Brain pericyte (primary cell): ENCODE measurements at regions not wholly inside any gene's neighbourhood (a gene's known extent, or its start where the extent isn't known, plus 50 kb on each side); places are given as distances from the start of the nearest gene placed in this dataset.
A peak's percentile ranks its signal among the peaks of the same experiment; 100 is the strongest.
"Not testable (repeated sequence)": the region's sequence is repeated elsewhere in the genome, so short reads cannot be mapped to it uniquely, and the experiment has no call there.

ENCODE experiments used
- DNase-seq: peaks from one replicate; pipeline ENCODE4 v3.0.0-alpha.2; 2012; ENCODE audit warnings: low read depth, low spot score

- no peak for DNase-seq
These were observed 89.1 kb upstream of the NEDD4L start for GRCh38 chr18:57954935-57955334.

- no peak for DNase-seq
These were observed 90.1 kb upstream of the NEDD4L start for GRCh38 chr18:57953883-57954282.

- no peak for DNase-seq
These were observed 91.8 kb upstream of the NEDD4L start for GRCh38 chr18:57951999-57952774.

GRCh38 chr18:57951117-57951796, 92.8 kb upstream of the NEDD4L start:
- DNase-seq: no peak

GRCh38 chr18:57950542-57950941, 93.5 kb upstream of the NEDD4L start:
- no peak for DNase-seq

DNA sequence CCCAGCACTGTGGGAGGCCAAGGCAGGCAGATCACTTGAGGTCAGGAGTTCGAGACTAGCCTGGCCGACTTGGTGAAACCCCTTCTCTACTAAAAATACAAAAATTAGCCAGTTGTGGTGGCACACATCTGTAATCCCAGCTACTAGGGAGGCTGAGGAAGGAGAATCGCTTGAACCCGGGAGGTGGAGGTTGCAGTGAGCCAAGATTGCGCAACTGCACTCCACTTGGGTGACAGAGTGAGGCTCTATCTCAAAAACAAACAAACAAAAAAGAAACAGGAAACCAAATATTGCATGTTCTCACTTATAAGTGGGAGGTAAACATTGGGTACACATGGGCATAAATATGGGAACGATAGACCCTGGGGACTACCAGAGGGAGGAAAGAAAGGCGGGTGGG, 94.7 kb upstream of the NEDD4L start:
- not testable (repeated sequence) for DNase-seq

DNA sequence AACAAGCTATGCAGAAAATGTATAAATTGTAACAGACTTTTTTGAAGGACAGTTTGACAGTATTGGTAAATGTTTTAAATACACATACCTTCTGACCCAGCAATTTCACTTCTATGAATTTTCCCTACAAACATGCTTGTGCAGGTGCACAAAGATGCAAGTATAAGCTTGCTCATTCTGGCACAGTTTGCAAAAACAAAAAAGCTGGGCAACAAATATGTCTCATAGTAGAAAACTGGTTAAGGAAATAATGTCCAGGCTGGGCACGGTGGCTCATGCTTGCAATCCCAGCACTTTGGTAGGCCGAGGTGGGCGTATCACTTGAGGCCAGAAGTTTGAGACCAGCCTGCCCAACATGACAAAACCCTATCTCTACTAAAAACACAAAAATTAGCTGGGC, 96.9 kb upstream of the NEDD4L start:
- DNase-seq: no peak

- DNase-seq: peak; percentile 75
These were observed 100.3 kb upstream of the NEDD4L start for GRCh38 chr18:57943723-57944122.

- DNase-seq: no peak
These were observed 101.5 kb upstream of the NEDD4L start for GRCh38 chr18:57942493-57942892.

DNA sequence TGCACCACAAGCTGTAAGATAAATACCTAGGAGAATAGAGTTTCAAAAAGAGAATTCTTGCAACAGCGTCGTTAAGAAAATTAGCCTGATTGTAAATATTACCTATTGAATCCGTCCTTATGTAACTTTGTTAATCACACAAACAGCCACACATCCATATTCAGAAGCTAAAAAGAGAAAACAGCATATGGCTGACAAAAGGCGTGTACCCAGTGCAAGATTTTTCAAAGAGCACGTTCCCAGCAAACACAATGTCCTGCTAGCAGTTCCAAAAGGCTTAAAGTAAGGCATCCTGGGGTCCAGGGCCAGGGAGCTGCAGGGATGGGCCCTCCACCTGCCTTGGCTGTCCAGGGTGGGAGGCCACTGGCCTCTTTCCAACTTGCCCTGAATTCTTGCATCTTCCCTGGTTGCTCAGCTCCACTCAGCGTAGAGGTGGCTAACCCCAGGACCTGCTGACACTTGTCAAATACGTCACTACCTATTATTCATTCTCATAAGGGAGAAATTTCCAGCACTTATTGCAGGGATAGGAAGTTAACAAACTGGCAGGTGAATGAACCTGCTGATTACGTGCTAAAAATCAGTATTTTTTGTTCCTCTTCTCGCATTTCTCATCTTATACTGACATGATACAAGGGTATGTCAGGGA, 102.1 kb upstream of the NEDD4L start:
- DNase-seq: no peak

- no peak for DNase-seq
These were observed 103.8 kb upstream of the NEDD4L start for GRCh38 chr18:57940166-57940660.

- DNase-seq: not testable (repeated sequence)
These were observed 109.7 kb upstream of the NEDD4L start for GRCh38 chr18:57934375-57934774.

DNA sequence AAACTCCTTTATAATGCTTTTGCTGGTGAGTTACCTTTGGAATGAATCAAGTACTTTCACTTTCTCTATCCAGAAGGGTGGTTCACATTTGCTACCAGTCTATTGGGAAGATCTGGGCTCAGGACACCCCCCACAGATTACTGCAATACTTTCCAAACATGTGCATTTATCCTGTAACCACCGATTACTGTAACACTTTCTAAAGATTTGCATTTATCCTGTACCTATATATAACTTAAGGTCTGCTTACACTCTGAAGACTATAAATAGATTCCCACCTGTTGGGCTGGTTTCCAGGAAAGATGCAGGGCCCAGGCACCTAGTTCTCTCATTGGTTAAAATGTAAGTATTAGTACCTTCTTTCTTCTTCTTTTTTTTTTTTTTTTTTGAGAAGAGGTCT, 113.0 kb upstream of the NEDD4L start:
- no peak for DNase-seq

GRCh38 chr18:57930476-57930875, 113.5 kb upstream of the NEDD4L start:
- no peak for DNase-seq

- no peak for DNase-seq
These were observed 114.1 kb upstream of the NEDD4L start for GRCh38 chr18:57929922-57930321.

GRCh38 chr18:57928466-57928865, 115.6 kb upstream of the NEDD4L start:
- no peak for DNase-seq

DNA sequence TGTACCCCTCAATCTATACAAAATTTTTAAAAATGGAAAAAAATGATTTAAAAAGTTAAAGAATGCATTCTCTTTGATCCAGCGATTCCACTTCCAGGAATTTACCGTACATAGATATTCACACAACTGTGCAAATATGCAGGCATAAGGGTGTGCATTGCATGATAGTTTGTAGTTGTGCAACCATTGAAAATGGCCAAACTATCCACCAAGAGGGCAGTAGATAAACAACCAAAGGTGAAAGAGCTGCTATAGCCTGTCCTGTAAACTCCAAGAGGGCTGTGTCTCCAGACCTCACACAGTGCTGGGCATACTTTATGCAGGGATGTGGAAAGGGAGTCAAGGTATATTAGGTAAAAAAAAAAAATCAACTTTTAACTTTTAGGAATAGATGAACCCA, 116.5 kb upstream of the NEDD4L start:
- no peak for DNase-seq

- DNase-seq: no peak
These were observed 118.3 kb upstream of the NEDD4L start for GRCh38 chr18:57925706-57926105.

DNA sequence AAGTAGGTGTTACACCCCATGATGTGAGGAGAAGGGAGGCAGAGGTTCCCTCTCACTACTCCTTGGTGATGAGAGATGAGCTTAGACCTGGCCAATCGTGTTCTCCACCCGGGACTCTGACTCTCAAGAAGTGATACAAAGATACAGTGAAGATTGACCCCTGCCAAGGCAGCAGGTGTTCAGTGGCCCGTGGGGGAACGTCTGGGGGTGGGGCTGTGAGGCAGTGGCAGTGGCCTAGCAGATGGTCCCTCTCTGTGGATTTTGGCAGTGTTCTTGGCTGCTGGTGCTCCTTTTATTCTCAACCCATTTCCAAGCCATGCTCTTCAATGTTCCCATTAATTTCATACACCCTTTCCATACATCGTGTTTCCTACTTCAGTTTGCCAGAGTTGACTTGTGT, 120.4 kb upstream of the NEDD4L start:
- no peak for DNase-seq

GRCh38 chr18:57922885-57923284, 119.8 kb upstream of the ATP8B1 start:
- no peak for DNase-seq

DNA sequence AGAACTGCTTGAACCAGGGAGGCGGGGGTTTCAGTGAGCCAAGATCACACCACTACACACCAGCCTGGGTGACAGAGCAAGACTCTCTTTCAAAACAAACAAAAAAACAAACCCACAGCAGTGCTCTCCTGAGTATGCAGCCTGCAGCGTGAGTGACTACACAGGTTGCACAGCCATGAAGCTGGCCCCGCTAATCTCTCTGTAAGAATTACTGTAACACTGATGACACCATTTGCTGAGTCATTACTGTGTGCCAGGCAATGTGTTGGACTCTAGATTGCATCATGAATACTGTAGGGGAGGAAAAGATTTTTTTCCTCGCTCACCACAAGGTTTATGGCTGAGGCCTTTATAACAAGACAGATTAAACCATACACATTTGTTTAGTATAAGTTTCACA, 118.6 kb upstream of the ATP8B1 start:
- no peak for DNase-seq

GRCh38 chr18:57920036-57920435, 116.9 kb upstream of the ATP8B1 start:
- DNase-seq: no peak

DNA sequence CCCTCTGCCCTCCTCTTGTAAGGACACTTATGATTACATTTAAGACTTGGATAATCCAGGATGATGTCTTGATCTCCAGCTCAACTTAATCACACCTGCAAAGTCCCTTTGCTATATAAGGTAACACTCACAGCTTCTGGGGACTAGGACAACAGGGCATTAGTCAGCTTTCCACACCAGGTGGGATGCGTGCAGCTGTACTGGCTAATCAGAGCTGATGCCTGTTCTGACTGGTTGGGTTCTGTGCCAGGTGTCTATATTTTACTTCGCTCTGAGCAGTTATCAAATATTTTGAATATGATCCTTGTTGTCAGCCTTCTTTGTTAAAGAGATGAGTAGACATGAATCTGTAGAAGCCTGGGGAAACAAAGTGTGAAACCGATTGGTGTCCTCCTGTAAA, 115.5 kb upstream of the ATP8B1 start:
- no peak for DNase-seq
